Activated CD8-positive, alpha-beta T cell treated with anti-CD3 and anti-CD28 coated beads, Interleukin-2, amount 10 ng/mL, durations not matched to agents 7 days and 5 days (primary cell): ENCODE measurements at regions not wholly inside any gene's neighbourhood (a gene's known extent, or its start where the extent isn't known, plus 50 kb on each side); places are given as distances from the start of the nearest gene placed in this dataset.
"Not testable (repeated sequence)": the region's sequence is repeated elsewhere in the genome, so short reads cannot be mapped to it uniquely, and the experiment has no call there.

ENCODE experiments used
- ATAC-seq: fragments of 150-1000 bp; cut with Tn5 transposase; one replicate; pipeline ENCODE4 v1.10.0; 2021; ENCODE audit warnings: moderate library complexity
- CTCF ChIA-PET: fragments of 350-600 bp; sonication (Branson Sonifier 250); formaldehyde crosslinking; loops from one replicate; lab custom pipeline; 2021; ENCODE audit warnings: antibody characterized with exemption; lab: Charles Lee
- POLR2A ChIA-PET: fragments of 350-600 bp; sonication (Branson Sonifier 250); formaldehyde crosslinking; loops from one replicate; lab custom pipeline; 2021; ENCODE audit warnings: antibody characterized with exemption; lab: Charles Lee
- DNase-seq: peaks from one replicate; pipeline ENCODE4 v3.0.0-alpha.2; 2020
- H3K27ac Mint-ChIP-seq: one replicate; pipeline ENCODE4 v1.8.0; 2021; ENCODE audit warnings: mild to moderate bottlenecking, mixed read lengths
- H3K27me3 Mint-ChIP-seq: one replicate; pipeline ENCODE4 v1.8.0; 2021; ENCODE audit warnings: low read depth, mixed read lengths
- H3K36me3 Mint-ChIP-seq: one replicate; pipeline ENCODE4 v1.8.0; 2021; ENCODE audit warnings: low read depth, mixed read lengths
- H3K4me1 Mint-ChIP-seq: one replicate; pipeline ENCODE4 v1.8.0; 2021; ENCODE audit warnings: low read depth, mixed read lengths
- H3K4me3 Mint-ChIP-seq: one replicate; pipeline ENCODE4 v1.8.0; 2021; ENCODE audit warnings: mild to moderate bottlenecking, mixed read lengths
- H3K9me3 Mint-ChIP-seq: one replicate; pipeline ENCODE4 v1.8.0; 2022; ENCODE audit warnings: mixed read lengths; ENCODE audit not compliant: insufficient read depth

DNA sequence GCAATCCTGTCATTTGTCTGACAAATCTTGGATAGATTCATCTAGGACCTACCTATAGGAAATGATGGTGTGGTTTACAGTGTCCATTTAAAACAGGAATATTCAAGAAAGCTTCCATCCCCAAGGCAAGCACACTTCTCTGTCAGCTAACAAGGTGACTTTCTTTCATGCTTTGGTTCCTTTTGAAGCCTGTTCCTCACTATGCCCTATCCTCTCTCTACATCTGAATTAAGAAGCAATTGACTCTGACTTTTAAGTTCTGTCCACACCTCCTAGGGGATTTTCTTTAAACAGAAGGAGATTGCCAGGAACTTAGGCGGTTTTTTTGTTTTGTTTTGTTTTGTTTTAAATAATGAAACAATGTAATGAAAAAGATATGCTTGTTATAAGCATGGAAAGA lies 1181.4 kb upstream of the TENM3 start:
- Mint-ChIP-seq H3K4me1 (no peaks in the 10 kb centered on the region), H3K9me3 (no peaks in the 10 kb centered on the region), H3K27ac (no peak overlapping the region)

DNA sequence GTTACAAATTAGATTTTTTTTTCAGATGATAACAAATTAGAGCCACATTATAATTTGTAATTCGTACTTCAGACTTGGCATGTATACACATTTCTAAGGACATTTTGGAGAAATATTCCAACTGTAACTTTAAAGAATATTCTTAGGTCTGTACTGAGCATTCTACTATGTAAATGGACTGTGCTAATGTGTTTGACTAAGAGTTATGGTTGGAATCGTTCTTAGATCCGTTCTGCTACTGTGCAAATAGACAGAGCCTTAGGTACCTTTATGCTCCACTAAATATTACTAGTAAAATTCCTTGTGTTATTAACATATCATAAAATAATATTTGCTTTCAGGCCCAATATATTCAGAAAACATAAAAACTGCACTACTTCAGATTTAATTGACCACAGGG lies 1180.0 kb upstream of the TENM3 start:
- no peak overlapping the region for H3K4me3 Mint-ChIP-seq
- CTCF ChIA-PET: no interaction called here
- H3K27ac Mint-ChIP-seq: no peak overlapping the region
- DNase-seq (no peak), ATAC-seq (no peak)
- H3K36me3 Mint-ChIP-seq: no peaks in the 10 kb centered on the region
- H3K27me3 Mint-ChIP-seq: no peaks in the 10 kb centered on the region
- POLR2A ChIA-PET: no interaction called here
- no peaks in the 10 kb centered on the region for H3K9me3 Mint-ChIP-seq
- H3K4me1 Mint-ChIP-seq: no peaks in the 10 kb centered on the region

More for the DNA sequence above, 1181.4 kb upstream of the TENM3 start:
- Mint-ChIP-seq H3K4me3 (no peak overlapping the region), H3K27me3 (no peaks in the 10 kb centered on the region), H3K36me3 (no peaks in the 10 kb centered on the region)
- DNase-seq: no peak
- ChIA-PET POLR2A (no interaction called here), CTCF (no interaction called here)
- no peak for ATAC-seq

DNA sequence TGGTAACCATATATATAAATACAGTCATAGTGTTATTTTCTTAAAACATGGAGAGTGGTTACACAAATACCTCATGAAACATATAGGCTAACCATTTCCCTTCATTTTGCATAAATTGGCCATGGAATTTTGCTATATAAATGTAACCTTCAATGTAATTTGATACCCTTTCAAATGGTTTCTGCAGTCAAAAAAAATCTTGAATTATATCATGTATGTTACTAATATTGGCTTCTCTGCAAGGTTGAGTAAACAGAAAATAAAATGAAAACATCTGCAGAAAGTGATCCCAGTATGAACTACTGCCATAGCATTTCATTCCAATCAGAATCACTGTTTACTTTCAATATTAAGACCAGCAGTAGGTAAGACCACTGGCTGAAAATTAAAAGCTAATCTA lies 1165.9 kb upstream of the TENM3 start:
- Mint-ChIP-seq H3K27ac (no peak overlapping the region), H3K9me3 (no peaks in the 10 kb centered on the region), H3K4me1 (no peaks in the 10 kb centered on the region), H3K27me3 (no peaks in the 10 kb centered on the region), H3K36me3 (no peaks in the 10 kb centered on the region), H3K4me3 (no peak overlapping the region)
- no peak for ATAC-seq
- ChIA-PET CTCF (no interaction called here), POLR2A (no interaction called here)
- DNase-seq: no peak

DNA sequence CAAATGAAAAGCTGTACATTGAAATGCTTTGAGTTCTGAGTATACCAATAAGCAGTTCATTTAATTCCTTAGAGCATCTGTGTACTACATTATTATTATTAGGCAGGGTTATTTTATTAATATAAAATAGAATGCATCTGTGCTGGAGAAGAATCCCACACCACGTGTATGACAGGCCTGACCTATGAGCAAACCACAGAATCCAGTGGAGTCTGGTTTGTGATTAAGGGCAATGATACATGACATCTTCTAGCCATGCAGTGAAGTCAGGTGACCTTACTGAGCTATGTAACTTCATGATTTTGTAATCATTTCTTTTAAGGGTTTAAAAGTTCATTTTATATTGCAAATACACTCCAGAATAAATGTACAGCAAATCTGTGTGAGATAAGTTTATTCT lies 1165.0 kb upstream of the TENM3 start:
- Mint-ChIP-seq H3K9me3 (no peaks in the 10 kb centered on the region), H3K27ac (no peak overlapping the region), H3K4me1 (no peaks in the 10 kb centered on the region), H3K36me3 (no peaks in the 10 kb centered on the region), H3K27me3 (no peaks in the 10 kb centered on the region), H3K4me3 (no peak overlapping the region)
- no peak for ATAC-seq
- POLR2A ChIA-PET: no interaction called here
- DNase-seq: no peak
- CTCF ChIA-PET: no interaction called here

DNA sequence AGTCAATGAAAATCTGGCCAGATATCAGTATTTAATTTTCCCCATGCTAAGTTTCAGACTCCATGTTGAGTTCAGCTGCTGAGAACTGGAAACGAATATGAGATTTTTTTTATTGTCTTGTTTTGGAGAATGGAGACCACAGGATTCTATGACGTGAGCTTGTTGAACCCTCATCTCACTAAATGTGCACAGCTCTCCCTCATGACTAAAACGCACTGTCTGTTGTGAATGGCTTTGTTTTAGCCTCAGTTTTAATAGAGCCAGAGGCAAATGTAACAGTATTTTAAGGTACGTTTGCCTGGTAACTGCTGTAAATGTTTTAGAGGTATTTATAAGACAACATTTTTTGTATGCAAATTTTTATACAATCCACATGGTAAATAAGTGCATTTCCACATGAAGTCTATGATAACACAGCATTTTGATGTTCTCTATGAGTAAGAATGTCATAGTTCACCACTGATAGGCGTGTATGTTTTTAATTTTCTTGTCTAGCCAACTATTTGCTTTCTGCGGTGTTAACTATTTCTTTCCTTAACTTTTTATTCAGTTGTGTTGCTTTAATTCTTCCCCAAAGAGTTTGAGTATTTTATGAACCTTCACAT lies 1159.3 kb upstream of the TENM3 start:
- ATAC-seq: no peak
- peaks cover 4% of the 10 kb centered on the region for H3K9me3 Mint-ChIP-seq
- no peaks in the 10 kb centered on the region for H3K4me1 Mint-ChIP-seq
- H3K36me3 Mint-ChIP-seq: no peaks in the 10 kb centered on the region
- no peak for DNase-seq
- POLR2A ChIA-PET: no interaction called here
- H3K27ac Mint-ChIP-seq: no peak overlapping the region
- H3K4me3 Mint-ChIP-seq: no peak overlapping the region
- CTCF ChIA-PET: no interaction called here
- no peaks in the 10 kb centered on the region for H3K27me3 Mint-ChIP-seq

DNA sequence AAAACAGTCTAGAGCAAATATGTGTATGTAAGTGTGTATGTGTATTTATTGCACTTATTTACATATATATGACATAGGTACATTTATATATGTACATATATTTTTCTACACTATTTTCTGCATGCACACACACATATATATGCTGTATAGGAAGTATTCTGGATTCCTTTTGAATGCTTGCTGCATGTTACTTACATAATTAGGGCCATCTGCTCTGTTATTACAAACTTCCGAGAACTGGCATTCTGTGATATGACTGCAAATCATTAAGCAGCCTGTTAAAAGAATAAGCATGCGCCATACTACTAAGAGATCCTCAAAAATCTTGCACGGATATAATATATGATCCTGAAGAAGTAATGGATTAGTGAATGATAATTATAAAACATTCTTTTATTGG lies 1157.6 kb upstream of the TENM3 start:
- CTCF ChIA-PET: no interaction called here
- H3K4me1 Mint-ChIP-seq: no peaks in the 10 kb centered on the region
- POLR2A ChIA-PET: no interaction called here
- H3K27me3 Mint-ChIP-seq: no peaks in the 10 kb centered on the region
- H3K4me3 Mint-ChIP-seq: no peak overlapping the region
- DNase-seq: no peak
- H3K27ac Mint-ChIP-seq: no peak overlapping the region
- H3K9me3 Mint-ChIP-seq: peaks cover 4% of the 10 kb centered on the region
- no peaks in the 10 kb centered on the region for H3K36me3 Mint-ChIP-seq
- no peak for ATAC-seq

DNA sequence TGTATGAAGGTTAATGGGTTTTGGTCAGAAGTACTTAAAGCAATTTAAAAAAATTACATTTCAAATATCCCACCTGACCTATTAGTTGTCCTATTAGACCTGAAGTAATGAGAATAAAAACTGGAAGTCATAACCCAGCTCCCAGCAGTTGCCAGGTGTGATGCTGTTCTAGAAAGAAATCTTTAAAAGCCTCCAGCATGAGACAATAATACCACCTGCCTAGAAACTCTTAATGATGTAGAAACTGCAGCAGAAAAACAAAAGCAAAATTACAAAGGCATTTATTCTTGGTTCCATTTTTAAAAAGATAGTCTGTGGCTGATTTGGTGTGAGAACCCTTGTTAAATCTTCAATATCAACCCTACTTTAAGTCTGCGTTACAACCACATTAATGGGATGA lies 1137.7 kb upstream of the TENM3 start:
- H3K27me3 Mint-ChIP-seq: no peaks in the 10 kb centered on the region
- POLR2A ChIA-PET: no interaction called here
- no peak overlapping the region for H3K27ac Mint-ChIP-seq
- no peaks in the 10 kb centered on the region for H3K4me1 Mint-ChIP-seq
- no peak for DNase-seq
- no peaks in the 10 kb centered on the region for H3K36me3 Mint-ChIP-seq
- H3K4me3 Mint-ChIP-seq: no peak overlapping the region
- no peak for ATAC-seq
- no peaks in the 10 kb centered on the region for H3K9me3 Mint-ChIP-seq
- CTCF ChIA-PET: no interaction called here

DNA sequence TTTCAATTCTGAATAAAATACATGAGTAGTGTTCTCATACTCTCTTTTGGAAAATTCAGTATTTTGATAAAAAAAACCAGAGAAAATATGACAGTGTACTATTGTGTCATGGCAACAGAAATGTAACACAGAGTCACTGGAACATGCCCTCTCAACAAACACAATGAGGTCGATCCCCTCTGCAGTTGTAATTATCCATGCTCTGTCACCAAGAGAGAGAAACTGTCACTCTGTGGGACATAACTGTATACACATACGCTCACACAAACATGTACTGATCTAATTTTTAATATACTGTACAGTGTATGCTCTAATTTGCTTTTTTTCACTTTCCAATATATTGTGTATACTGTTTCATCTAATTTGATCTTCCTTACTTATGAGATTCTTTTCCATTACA lies 1136.8 kb upstream of the TENM3 start:
- Mint-ChIP-seq H3K4me3 (no peak overlapping the region), H3K9me3 (no peaks in the 10 kb centered on the region), H3K27me3 (no peaks in the 10 kb centered on the region), H3K27ac (no peak overlapping the region), H3K36me3 (no peaks in the 10 kb centered on the region), H3K4me1 (no peaks in the 10 kb centered on the region)
- DNase-seq: no peak
- POLR2A ChIA-PET: no interaction called here
- ATAC-seq: no peak
- CTCF ChIA-PET: no interaction called here

DNA sequence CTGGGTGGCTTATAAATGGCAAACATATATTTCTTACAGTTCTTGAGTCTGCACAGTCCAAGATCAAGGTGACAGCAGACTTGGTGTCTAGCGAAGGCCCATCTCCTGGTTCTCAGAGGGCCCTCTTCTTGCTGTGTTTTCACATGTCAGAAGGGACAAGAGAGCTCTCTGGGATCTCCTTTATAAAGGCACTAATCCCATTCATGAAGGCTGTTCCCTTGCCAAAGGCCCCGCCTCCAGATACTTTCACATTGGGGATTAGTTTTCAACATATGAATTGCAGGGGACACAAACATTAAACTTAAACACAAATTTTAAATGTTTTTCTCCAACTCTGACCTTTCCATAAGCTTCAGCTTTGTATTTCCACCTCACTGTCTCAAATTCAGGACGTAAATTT lies 1135.0 kb upstream of the TENM3 start:
- DNase-seq (no peak), ATAC-seq (no peak)
- H3K4me3 Mint-ChIP-seq: no peak overlapping the region
- no peak overlapping the region for H3K27ac Mint-ChIP-seq
- ChIA-PET POLR2A (no interaction called here), CTCF (no interaction called here)
- H3K27me3 Mint-ChIP-seq: no peaks in the 10 kb centered on the region
- no peaks in the 10 kb centered on the region for H3K9me3 Mint-ChIP-seq
- no peaks in the 10 kb centered on the region for H3K36me3 Mint-ChIP-seq
- H3K4me1 Mint-ChIP-seq: no peaks in the 10 kb centered on the region

DNA sequence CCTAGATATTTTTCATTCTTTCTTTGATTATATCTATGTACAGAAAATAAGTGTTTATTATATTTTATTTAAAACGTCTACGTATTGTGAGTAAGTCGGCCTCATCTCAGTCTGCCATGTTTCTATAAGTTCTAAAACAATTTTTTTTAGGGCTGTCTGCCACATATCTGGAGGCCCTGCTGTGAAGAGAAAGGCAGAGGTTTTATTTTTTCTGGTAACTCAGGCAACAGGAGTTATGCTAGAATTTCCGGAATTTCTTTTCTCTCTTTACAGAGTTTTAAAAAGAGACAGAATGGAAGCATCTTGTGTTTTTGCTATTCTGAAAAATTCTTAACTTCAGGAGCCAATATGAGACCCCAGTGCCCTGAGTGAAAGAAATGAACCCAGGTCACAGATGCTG lies 1124.0 kb upstream of the TENM3 start:
- no peaks in the 10 kb centered on the region for H3K36me3 Mint-ChIP-seq
- H3K4me1 Mint-ChIP-seq: no peaks in the 10 kb centered on the region
- POLR2A ChIA-PET: no interaction called here
- no peak overlapping the region for H3K4me3 Mint-ChIP-seq
- H3K9me3 Mint-ChIP-seq: no peaks in the 10 kb centered on the region
- no peaks in the 10 kb centered on the region for H3K27me3 Mint-ChIP-seq
- ATAC-seq (no peak), DNase-seq (no peak)
- H3K27ac Mint-ChIP-seq: no peak overlapping the region
- CTCF ChIA-PET: no interaction called here

DNA sequence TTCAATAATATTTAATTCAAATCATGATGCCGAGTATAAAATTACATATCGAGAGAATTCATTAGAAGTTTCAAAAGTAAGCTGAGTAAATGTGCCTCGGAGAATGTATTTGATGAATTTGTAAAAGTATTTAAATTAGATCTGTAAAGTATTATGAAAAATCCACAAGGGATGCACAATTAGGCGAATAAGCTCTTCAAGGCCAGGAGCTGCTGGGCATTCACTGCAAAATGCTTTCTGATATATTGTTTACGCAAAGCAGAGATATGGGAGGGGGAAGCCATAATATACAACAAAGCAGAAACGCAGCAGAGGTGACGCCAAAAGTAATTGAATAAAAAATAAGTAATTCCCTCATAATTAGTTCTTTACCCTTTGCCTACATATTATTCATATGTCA lies 1121.5 kb upstream of the TENM3 start:
- H3K27me3 Mint-ChIP-seq: no peaks in the 10 kb centered on the region
- POLR2A ChIA-PET: no interaction called here
- H3K36me3 Mint-ChIP-seq: no peaks in the 10 kb centered on the region
- H3K27ac Mint-ChIP-seq: no peak overlapping the region
- no peaks in the 10 kb centered on the region for H3K4me1 Mint-ChIP-seq
- DNase-seq: no peak
- CTCF ChIA-PET: interaction anchor here (1.5 kb wide), 1 partner anchor 21 kb away, joined by 4 read pairs; no protein-coding TSS in a partner anchor
- no peaks in the 10 kb centered on the region for H3K9me3 Mint-ChIP-seq
- ATAC-seq: no peak
- H3K4me3 Mint-ChIP-seq: no peak overlapping the region

DNA sequence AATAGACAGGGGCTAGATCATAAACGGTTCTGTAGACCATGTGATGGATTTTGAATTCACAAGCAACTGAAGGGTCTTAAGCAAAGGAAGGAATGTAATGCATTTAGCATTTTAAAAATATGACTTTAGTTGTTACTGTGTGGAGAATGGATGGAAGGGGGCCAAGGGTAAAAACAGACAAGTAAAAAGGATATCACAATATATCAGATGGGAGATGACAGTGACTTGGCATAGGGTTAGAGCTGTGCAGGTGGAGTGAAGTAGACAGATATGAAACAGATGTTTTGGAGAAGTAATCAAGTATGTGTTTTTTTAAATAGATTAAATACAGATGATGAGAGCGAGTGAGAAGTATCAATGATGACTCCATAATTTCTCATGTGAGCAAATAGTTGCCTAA lies 1116.0 kb upstream of the TENM3 start:
- no peaks in the 10 kb centered on the region for H3K36me3 Mint-ChIP-seq
- POLR2A ChIA-PET: no interaction called here

DNA sequence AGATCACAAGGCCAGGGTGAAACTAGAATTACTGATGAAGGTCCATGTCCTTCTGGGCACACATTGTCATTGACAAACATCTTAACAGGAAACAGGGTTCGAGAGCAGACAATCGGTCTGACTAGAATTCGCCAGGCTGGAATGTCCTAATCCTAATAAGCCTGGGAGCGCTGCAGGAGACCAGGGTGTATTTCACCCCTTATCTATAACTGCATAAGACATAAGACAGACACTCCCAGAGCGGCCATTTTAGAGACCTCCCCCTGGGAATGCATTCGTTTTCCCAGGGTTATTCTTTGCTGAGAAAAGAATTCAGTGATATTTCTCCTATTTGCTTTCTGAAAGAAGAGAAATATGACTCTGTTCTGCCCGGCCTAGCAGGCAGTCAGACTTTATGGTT lies 1112.9 kb upstream of the TENM3 start:
- H3K27ac Mint-ChIP-seq, H3K4me1 Mint-ChIP-seq, ATAC-seq, POLR2A ChIA-PET, H3K27me3 Mint-ChIP-seq, CTCF ChIA-PET, H3K36me3 Mint-ChIP-seq, H3K4me3 Mint-ChIP-seq, DNase-seq, H3K9me3 Mint-ChIP-seq: not testable (repeated sequence)

More for the DNA sequence above, 1116.0 kb upstream of the TENM3 start:
- Mint-ChIP-seq H3K9me3 (no peaks in the 10 kb centered on the region), H3K27me3 (no peaks in the 10 kb centered on the region), H3K4me1 (no peaks in the 10 kb centered on the region), H3K27ac (no peak overlapping the region), H3K4me3 (no peak overlapping the region)
- DNase-seq (no peak), ATAC-seq (no peak)
- CTCF ChIA-PET: no interaction called here
